Myocyte (in vitro differentiated cells): ENCODE measurements at regions not wholly inside any gene's neighbourhood (a gene's known extent, or its start where the extent isn't known, plus 50 kb on each side); places are given as distances from the start of the nearest gene placed in this dataset. TPM values are rescaled to one million over a fixed set of nuclear protein-coding genes. Genes with fewer than 3 reads are reported as not detected.

ENCODE experiments used
- DNase-seq: peaks from one replicate; pipeline ENCODE4 v3.0.0-alpha.2; 2012; ENCODE audit warnings: low read depth
- microRNA-seq: library from miRNA; unstranded; fragments of <30 nt; microRNA quantifications from one replicate; pipeline ENCODE4, GENCODE V29; 2016

GRCh38 chr3:124654470-124654845, 75.8 kb upstream of the UMPS start:
- DNase-seq, result no peak

DNA sequence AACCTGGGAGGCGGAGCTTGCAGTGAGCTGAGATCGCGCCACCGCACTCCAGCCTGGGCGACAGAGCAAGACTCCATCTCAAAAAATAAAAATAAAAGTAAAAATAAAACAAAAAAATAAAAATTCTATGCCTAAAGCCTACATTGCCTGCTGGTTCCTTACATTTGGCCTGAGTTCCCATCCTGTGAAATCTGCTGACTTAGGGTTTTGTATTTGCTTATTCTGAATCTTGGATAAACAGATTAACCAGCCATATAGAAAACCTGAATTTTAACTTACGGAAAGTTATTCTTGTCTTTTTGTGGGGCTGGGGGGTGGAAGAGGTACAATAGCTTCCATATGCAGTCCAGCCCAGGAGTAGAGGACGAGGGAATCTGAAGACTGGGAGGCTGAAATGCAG, 73.7 kb upstream of the UMPS start:
- no peak for DNase-seq

- DNase-seq, result no peak
Measured at GRCh38 chr3:124657138-124657537, 73.1 kb upstream of the UMPS start.

- DNase-seq, result no peak
Measured at GRCh38 chr3:124658270-124658669, 72.0 kb upstream of the UMPS start.

- no peak for DNase-seq
Measured at GRCh38 chr3:124659175-124659574, 71.1 kb upstream of the UMPS start.

GRCh38 chr3:124660599-124660998, 69.7 kb upstream of the UMPS start:
- no peak for DNase-seq

- DNase-seq, result no peak
Measured at GRCh38 chr3:124663690-124664089, 66.6 kb upstream of the UMPS start.

GRCh38 chr3:124664804-124665203, 65.4 kb upstream of the UMPS start:
- no peak for DNase-seq

GRCh38 chr3:124666067-124666466, 64.2 kb upstream of the UMPS start:
- no peak for DNase-seq

- DNase-seq, result no peak
Measured at GRCh38 chr3:124669470-124669869, 60.8 kb upstream of the UMPS start.

- DNase-seq, result no peak
Measured at GRCh38 chr3:124671106-124671505, 59.1 kb upstream of the UMPS start.

GRCh38 chr3:124674336-124674735, 55.9 kb upstream of the UMPS start:
- no peak for DNase-seq

- DNase-seq, result no peak
Measured at GRCh38 chr3:124676236-124676635, 54.0 kb upstream of the UMPS start.

- DNase-seq, result no peak
Measured at GRCh38 chr3:124679048-124679638, 51.1 kb upstream of the UMPS start.

Small RNA genes lying in the stretch of these regions (microRNA-seq; reads per million reads assigned to microRNA genes)
- gene MIR5002, result not detected
- not detected for gene MIR6083
